GM12878 (cell line): ENCODE measurements at regions not wholly inside any gene's neighbourhood (a gene's known extent, or its start where the extent isn't known, plus 50 kb on each side); places are given as distances from the start of the nearest gene placed in this dataset.

Source experiments
- ATF2 ChIP-seq: IDR thresholded peaks from 2 replicates; pipeline ENCODE4 v1.6.1; 2012; ENCODE audit warnings: low read length, inconsistent platforms
- CTCF ChIP-seq, 3 experiments: IDR thresholded peaks in 2 of 3; conservative IDR thresholded peaks in 1 of 3; 2 replicates each; pipeline ENCODE4 v1.5.1; 2011; ENCODE audit warnings: low read depth in 3 of 3, low read length in 3 of 3, mild to moderate bottlenecking in 3 of 3, control low read depth in 2 of 3, moderate library complexity in 2 of 3, inconsistent platforms in 1 of 3, mixed read lengths in 1 of 3; ENCODE audit not compliant: control insufficient read depth in 2 of 3, insufficient read depth in 1 of 3; ENCODE audit errors: extremely low read depth in 1 of 3
- EP300 ChIP-seq, 2 experiments: fragments of 150-350 bp in 1 of 2; IDR thresholded peaks; 2 replicates each; pipeline ENCODE4 v1.6.1; 2011 to 2012; ENCODE audit warnings: low read depth in 2 of 2, low read length in 2 of 2, borderline replicate concordance in 1 of 2, improper control_type of control experiment in 1 of 2, inconsistent platforms in 1 of 2; ENCODE audit not compliant: control insufficient read depth in 1 of 2
- EZH2 ChIP-seq: IDR thresholded peaks from 2 replicates; pipeline ENCODE4 v1.6.1; 2012; ENCODE audit warnings: low read depth, mild to moderate bottlenecking, control low read depth, inconsistent platforms, low read length, borderline replicate concordance; ENCODE audit not compliant: control insufficient read depth
- FOXK2 ChIP-seq: fragments of 450-650 bp; IDR thresholded peaks from 2 replicates; pipeline ENCODE4 v1.6.1; 2017; ENCODE audit warnings: mild to moderate bottlenecking, moderate library complexity
- JUND ChIP-seq: IDR thresholded peaks from 2 replicates; pipeline ENCODE4 v1.6.1; 2012; ENCODE audit warnings: low read depth, mild to moderate bottlenecking, low read length, improper control_type of control experiment, moderate library complexity
- POLR2AphosphoS5 ChIP-seq: IDR thresholded peaks from 2 replicates; pipeline ENCODE4 v1.6.1; 2011; ENCODE audit warnings: mild to moderate bottlenecking, low read length, inconsistent platforms
- USF1 ChIP-seq: IDR thresholded peaks from 2 replicates; pipeline ENCODE4 v1.6.1; 2011; ENCODE audit warnings: borderline replicate concordance, low read depth, mild to moderate bottlenecking, moderate library complexity, mixed read lengths, low read length; ENCODE audit not compliant: insufficient read depth; ENCODE audit errors: extremely low read length
- USF2 ChIP-seq: IDR thresholded peaks from 2 replicates; pipeline ENCODE4 v1.6.1; 2011; ENCODE audit warnings: low read depth, low read length, improper control_type of control experiment, borderline replicate concordance

- no peak for TF ChIP-seq EP300 (IDR thresholded peaks at IDR 0.05; ENCODE audit: borderline replicate concordance in 1 of 2, control insufficient read depth in 1 of 2, low read depth in 2 of 2, low read length in 2 of 2)
- no peak for TF ChIP-seq CTCF (IDR thresholded peaks at IDR 0.05 in 2 of 3, conservative IDR thresholded peaks at IDR 0.05 in 1 of 3; ENCODE audit: control insufficient read depth in 2 of 3, extremely low read depth in 1 of 3, insufficient read depth in 1 of 3, low read depth in 3 of 3, low read length in 3 of 3)
- TF ChIP-seq JUND, result no peak
- no peak for TF ChIP-seq EZH2
- TF ChIP-seq USF2, result no peak
- TF ChIP-seq USF1, result no peak
- no peak for TF ChIP-seq ATF2
- TF ChIP-seq POLR2AphosphoS5, result no peak
- no peak for TF ChIP-seq FOXK2
Measured at GRCh38 chrX:136936183-136936549, 55.6 kb upstream of the RBMX start.
